ENCODE measurements at regions not wholly inside any gene's neighbourhood (a gene's known extent, or its start where the extent isn't known, plus 50 kb on each side); places are given as distances from the start of the nearest gene placed in this dataset.

GRCh38 chr2:18961991-18962421 lies 372.6 kb upstream of the NT5C1B start:
- TF ChIP-seq CTCF (IDR thresholded peaks at IDR 0.05; ENCODE audit: borderline replicate concordance, extremely low read depth, low read length, poor library complexity, severe bottlenecking) (no peak), EZH2 (IDR thresholded peaks at IDR 0.05; ENCODE audit: borderline replicate concordance, low read depth, low read length, severe bottlenecking) (no peak)
